ENCODE measurements at regions not wholly inside any gene's neighbourhood (a gene's known extent, or its start where the extent isn't known, plus 50 kb on each side); places are given as distances from the start of the nearest gene placed in this dataset.

DNA sequence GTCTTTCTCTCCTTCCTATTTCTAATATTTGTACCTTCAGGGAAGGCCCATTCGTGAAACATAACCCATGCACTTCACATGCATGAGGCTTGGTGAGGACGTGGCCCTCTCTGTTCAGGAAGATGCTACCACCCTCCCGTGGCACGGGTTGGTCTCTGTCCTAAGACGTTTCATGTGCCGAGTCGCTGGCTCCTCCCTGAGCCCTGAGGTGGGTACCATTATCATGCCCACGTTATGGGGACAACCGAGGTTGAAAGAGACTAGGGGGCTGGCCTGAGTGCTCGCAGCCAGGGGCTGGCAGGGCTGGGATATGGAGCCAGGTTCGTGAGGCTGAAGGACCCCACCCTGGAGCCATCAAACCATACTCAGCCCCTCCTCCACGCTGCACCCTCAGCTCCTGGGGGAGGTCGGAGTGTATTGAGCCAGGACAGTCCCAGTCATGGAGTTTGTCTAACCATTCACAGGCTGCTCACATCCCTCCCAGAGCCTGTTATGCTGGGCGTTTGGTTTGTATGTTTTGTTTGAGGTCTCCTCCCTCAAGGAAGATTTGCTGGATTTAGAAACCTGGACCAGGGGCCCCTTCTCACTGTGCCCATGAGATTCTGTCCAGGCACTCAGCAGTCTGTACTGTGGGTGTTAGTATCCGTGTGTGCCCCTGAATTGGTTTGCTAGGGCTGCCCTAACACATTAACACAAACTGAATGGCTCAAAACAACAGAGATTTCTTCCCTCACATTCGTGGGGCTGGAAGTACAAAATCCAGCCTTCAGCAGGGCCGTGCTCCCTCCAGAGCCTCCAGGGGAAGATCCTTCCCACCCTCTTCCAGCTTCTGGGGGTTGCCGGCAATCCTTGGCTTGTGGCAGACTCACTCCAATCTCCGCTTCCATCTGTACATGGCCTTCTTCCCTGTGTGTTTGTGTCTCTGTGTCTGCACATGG lies 88.3 kb downstream of the ANKRD60 start:
- TF ChIP-seq CREB1 (CRISPR knock-in tag; IDR thresholded peaks at IDR 0.05; ENCODE audit: low read depth) (no peak), STAT1 (IDR thresholded peaks at IDR 0.05; ENCODE audit: unreplicated experiment) (no peak), EZH2phosphoT487 (IDR thresholded peaks at IDR 0.05; ENCODE audit: unreplicated experiment) (no peak), EZH2 (IDR thresholded peaks at IDR 0.05; ENCODE audit: low read depth, unreplicated experiment) (no peak), REST (IDR thresholded peaks at IDR 0.05; ENCODE audit: unreplicated experiment) (no peak), POLR2AphosphoS5 (IDR thresholded peaks at IDR 0.05; ENCODE audit: low read depth) (no peak), NANOG (IDR thresholded peaks at IDR 0.05; ENCODE audit: borderline replicate concordance) (no peak), ZNF331 (CRISPR knock-in tag; IDR thresholded peaks at IDR 0.05; ENCODE audit: low read depth) (no peak)
- TF ChIP-seq, protein P1, sequence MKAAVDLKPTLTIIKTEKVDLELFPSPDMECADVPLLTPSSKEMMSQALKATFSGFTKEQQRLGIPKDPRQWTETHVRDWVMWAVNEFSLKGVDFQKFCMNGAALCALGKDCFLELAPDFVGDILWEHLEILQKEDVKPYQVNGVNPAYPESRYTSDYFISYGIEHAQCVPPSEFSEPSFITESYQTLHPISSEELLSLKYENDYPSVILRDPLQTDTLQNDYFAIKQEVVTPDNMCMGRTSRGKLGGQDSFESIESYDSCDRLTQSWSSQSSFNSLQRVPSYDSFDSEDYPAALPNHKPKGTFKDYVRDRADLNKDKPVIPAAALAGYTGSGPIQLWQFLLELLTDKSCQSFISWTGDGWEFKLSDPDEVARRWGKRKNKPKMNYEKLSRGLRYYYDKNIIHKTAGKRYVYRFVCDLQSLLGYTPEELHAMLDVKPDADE (IDR thresholded peaks at IDR 0.05): no peak
- TF ChIP-seq, protein P2, sequence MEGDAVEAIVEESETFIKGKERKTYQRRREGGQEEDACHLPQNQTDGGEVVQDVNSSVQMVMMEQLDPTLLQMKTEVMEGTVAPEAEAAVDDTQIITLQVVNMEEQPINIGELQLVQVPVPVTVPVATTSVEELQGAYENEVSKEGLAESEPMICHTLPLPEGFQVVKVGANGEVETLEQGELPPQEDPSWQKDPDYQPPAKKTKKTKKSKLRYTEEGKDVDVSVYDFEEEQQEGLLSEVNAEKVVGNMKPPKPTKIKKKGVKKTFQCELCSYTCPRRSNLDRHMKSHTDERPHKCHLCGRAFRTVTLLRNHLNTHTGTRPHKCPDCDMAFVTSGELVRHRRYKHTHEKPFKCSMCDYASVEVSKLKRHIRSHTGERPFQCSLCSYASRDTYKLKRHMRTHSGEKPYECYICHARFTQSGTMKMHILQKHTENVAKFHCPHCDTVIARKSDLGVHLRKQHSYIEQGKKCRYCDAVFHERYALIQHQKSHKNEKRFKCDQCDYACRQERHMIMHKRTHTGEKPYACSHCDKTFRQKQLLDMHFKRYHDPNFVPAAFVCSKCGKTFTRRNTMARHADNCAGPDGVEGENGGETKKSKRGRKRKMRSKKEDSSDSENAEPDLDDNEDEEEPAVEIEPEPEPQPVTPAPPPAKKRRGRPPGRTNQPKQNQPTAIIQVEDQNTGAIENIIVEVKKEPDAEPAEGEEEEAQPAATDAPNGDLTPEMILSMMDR (conservative IDR thresholded peaks at IDR 0.05; ENCODE audit: low read depth in 2 of 2): no peak
- TF ChIP-seq, protein P3, sequence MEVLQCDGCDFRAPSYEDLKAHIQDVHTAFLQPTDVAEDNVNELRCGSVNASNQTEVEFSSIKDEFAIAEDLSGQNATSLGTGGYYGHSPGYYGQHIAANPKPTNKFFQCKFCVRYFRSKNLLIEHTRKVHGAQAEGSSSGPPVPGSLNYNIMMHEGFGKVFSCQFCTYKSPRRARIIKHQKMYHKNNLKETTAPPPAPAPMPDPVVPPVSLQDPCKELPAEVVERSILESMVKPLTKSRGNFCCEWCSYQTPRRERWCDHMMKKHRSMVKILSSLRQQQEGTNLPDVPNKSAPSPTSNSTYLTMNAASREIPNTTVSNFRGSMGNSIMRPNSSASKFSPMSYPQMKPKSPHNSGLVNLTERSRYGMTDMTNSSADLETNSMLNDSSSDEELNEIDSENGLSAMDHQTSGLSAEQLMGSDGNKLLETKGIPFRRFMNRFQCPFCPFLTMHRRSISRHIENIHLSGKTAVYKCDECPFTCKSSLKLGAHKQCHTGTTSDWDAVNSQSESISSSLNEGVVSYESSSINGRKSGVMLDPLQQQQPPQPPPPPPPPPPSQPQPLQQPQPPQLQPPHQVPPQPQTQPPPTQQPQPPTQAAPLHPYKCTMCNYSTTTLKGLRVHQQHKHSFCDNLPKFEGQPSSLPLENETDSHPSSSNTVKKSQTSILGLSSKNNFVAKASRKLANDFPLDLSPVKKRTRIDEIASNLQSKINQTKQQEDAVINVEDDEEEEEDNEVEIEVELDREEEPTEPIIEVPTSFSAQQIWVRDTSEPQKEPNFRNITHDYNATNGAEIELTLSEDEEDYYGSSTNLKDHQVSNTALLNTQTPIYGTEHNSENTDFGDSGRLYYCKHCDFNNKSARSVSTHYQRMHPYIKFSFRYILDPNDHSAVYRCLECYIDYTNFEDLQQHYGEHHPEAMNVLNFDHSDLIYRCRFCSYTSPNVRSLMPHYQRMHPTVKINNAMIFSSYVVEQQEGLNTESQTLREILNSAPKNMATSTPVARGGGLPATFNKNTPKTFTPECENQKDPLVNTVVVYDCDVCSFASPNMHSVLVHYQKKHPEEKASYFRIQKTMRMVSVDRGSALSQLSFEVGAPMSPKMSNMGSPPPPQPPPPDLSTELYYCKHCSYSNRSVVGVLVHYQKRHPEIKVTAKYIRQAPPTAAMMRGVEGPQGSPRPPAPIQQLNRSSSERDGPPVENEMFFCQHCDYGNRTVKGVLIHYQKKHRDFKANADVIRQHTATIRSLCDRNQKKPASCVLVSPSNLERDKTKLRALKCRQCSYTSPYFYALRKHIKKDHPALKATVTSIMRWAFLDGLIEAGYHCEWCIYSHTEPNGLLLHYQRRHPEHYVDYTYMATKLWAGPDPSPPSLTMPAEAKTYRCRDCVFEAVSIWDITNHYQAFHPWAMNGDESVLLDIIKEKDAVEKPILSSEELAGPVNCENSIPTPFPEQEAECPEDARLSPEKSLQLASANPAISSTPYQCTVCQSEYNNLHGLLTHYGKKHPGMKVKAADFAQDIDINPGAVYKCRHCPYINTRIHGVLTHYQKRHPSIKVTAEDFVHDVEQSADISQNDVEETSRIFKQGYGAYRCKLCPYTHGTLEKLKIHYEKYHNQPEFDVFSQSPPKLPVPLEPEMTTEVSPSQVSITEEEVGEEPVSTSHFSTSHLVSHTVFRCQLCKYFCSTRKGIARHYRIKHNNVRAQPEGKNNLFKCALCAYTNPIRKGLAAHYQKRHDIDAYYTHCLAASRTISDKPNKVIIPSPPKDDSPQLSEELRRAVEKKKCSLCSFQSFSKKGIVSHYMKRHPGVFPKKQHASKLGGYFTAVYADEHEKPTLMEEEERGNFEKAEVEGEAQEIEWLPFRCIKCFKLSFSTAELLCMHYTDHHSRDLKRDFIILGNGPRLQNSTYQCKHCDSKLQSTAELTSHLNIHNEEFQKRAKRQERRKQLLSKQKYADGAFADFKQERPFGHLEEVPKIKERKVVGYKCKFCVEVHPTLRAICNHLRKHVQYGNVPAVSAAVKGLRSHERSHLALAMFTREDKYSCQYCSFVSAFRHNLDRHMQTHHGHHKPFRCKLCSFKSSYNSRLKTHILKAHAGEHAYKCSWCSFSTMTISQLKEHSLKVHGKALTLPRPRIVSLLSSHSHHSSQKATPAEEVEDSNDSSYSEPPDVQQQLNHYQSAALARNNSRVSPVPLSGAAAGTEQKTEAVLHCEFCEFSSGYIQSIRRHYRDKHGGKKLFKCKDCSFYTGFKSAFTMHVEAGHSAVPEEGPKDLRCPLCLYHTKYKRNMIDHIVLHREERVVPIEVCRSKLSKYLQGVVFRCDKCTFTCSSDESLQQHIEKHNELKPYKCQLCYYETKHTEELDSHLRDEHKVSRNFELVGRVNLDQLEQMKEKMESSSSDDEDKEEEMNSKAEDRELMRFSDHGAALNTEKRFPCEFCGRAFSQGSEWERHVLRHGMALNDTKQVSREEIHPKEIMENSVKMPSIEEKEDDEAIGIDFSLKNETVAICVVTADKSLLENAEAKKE (CRISPR knock-in tag; IDR thresholded peaks at IDR 0.05): no peak
- Mint-ChIP-seq H3K9me3 (no peaks in the 10 kb centered on the region), H3K4me3 (no peak overlapping the region), H3K4me1 (peaks cover 10% of the 10 kb centered on the region), H3K27ac (no peak overlapping the region), H3K36me3 (ENCODE audit: low read depth) (no peaks in the 10 kb centered on the region), H3K27me3 (ENCODE audit: insufficient read depth, low read depth, poor library complexity) (peaks cover 7% of the 10 kb centered on the region)
- Histone ChIP-seq H3K4me3 (no peak overlapping the region), H3K4me1 (ENCODE audit: insufficient read depth) (no peaks in the 10 kb centered on the region), H4K20me1 (replicated peaks; ENCODE audit: insufficient read depth) (no peaks in the 10 kb centered on the region), H2AFZ (no peak overlapping the region), H3K27ac (ENCODE audit: low read depth) (no peak overlapping the region), H3K9me2 (ENCODE audit: insufficient read depth) (no peaks in the 10 kb centered on the region), H3K36me3 (ENCODE audit: insufficient read depth) (no peaks in the 10 kb centered on the region), H3F3A (replicated peaks; ENCODE audit: low read depth) (no peaks in the 10 kb centered on the region), H3K27me3 (ENCODE audit: insufficient read depth) (no peaks in the 10 kb centered on the region), H3K4me2 (no peak overlapping the region), H3K79me2 (replicated peaks; ENCODE audit: insufficient read depth) (no peaks in the 10 kb centered on the region)
- DNase-seq (ENCODE audit: low spot score): no peak
- no peak for ATAC-seq
